GM12878 (cell line): ENCODE measurements at regions not wholly inside any gene's neighbourhood (a gene's known extent, or its start where the extent isn't known, plus 50 kb on each side); places are given as distances from the start of the nearest gene placed in this dataset.

Experiments
- ATAC-seq: fragments of 200-7000 bp; cut with Tn5 transposase; 3 replicates; pipeline ENCODE4 v1.9.1; 2020; ENCODE audit warnings: mild to moderate bottlenecking, moderate library complexity
- BruUV-seq: library from RNA; stranded (reverse); fragments of 400-500 nt; replicated peaks from 2 replicates; lab custom pipeline; 2021; lab: Mats Ljungman, UMichigan
- CTCF ChIA-PET: fragments of 300-600 bp; sonication (Branson Sonifier 250); formaldehyde crosslinking; extraction: SDS; loops from one replicate; lab custom pipeline; 2021; ENCODE audit warnings: inconsistent platforms; lab: Yijun Ruan, JAX
- POLR2A ChIA-PET: fragments of 350-600 bp; formaldehyde crosslinking; extraction: SDS; loops from one replicate; lab custom pipeline; 2021; ENCODE audit warnings: inconsistent platforms; lab: Charles Lee
- RAD21 ChIA-PET: fragments of 300-600 bp; sonication (Branson Sonifier 250); formaldehyde crosslinking; loops from one replicate; lab custom pipeline; 2023; ENCODE audit warnings: antibody characterized with exemption; ENCODE audit not compliant: unreplicated experiment; lab: Charles Lee
- SMC1A ChIA-PET: fragments of 300-600 bp; sonication (Branson Sonifier 250); formaldehyde crosslinking; loops from one replicate; lab custom pipeline; 2023; ENCODE audit not compliant: unreplicated experiment, uncharacterized antibody; lab: Charles Lee
- DNase-seq: peaks from one replicate; pipeline ENCODE4 v3.0.0-alpha.2; 2011; ENCODE audit warnings: low read depth, low spot score
- FAIRE-seq: peaks from 3 replicates; lab custom pipeline; 2011; peaks lifted over from hg19 to GRCh38; lab: Jason Lieb, UNC
- H2AFZ ChIP-seq: 2 replicates; pipeline ENCODE4 v1.6.0; 2011; ENCODE audit warnings: low read depth, low read length, control low read depth; ENCODE audit not compliant: control insufficient read depth
- H3K27ac ChIP-seq: 2 replicates; pipeline ENCODE4 v1.5.1; 2011; ENCODE audit warnings: control low read depth; ENCODE audit not compliant: control insufficient read depth, insufficient read depth
- H3K27me3 ChIP-seq, 2 experiments: replicated peaks in 1 of 2; 2 replicates each; pipeline versions ENCODE4 v1.6.0 to v1.6.1; 2011; ENCODE audit warnings: low read length in 1 of 2; ENCODE audit not compliant: control insufficient read depth in 2 of 2, insufficient read depth in 2 of 2
- H3K36me3 ChIP-seq, 2 experiments: 2 replicates each; pipeline ENCODE4 v1.5.1; 2011; ENCODE audit warnings: low read length in 1 of 2; ENCODE audit not compliant: control insufficient read depth in 2 of 2, insufficient read depth in 2 of 2
- H3K4me1 ChIP-seq: 2 replicates; pipeline ENCODE4 v1.6.1; 2011; ENCODE audit warnings: mild to moderate bottlenecking, low read length, moderate library complexity, mixed read lengths; ENCODE audit not compliant: control insufficient read depth, insufficient read depth
- H3K4me2 ChIP-seq: 2 replicates; pipeline ENCODE4 v1.6.0; 2011; ENCODE audit warnings: control low read depth; ENCODE audit not compliant: control insufficient read depth, insufficient read depth
- H3K4me3 ChIP-seq: fragments of 200-600 bp; sonication (generic); 2 replicates; pipeline ENCODE4 v1.5.1; 2016
- H3K79me2 ChIP-seq: 2 replicates; pipeline ENCODE4 v1.6.0; 2011; ENCODE audit warnings: low read length; ENCODE audit not compliant: control insufficient read depth, insufficient read depth
- H3K9ac ChIP-seq: 2 replicates; pipeline ENCODE4 v1.8.0; 2011; ENCODE audit warnings: low read length, control low read depth, mixed read lengths; ENCODE audit not compliant: control insufficient read depth, insufficient read depth
- H3K9me3 ChIP-seq: replicated peaks from 3 replicates; pipeline ENCODE4 v1.5.1; 2011; ENCODE audit warnings: mild to moderate bottlenecking, low read length; ENCODE audit not compliant: control insufficient read depth, insufficient read depth
- H4K20me1 ChIP-seq: 2 replicates; pipeline ENCODE4 v1.6.0; 2011; ENCODE audit not compliant: control insufficient read depth, insufficient read depth
- CREB1 ChIP-seq: IDR thresholded peaks from 2 replicates; pipeline ENCODE4 v1.6.1; 2012; ENCODE audit warnings: low read depth, mild to moderate bottlenecking, inconsistent platforms
- E2F8 ChIP-seq: fragments of 450-650 bp; IDR thresholded peaks from 2 replicates; pipeline ENCODE4 v1.6.1; 2018; ENCODE audit warnings: mild to moderate bottlenecking, low read depth, moderate library complexity; ENCODE audit not compliant: partially characterized antibody
- SMARCA5 ChIP-seq: fragments of 450-650 bp; IDR thresholded peaks from 2 replicates; pipeline ENCODE4 v1.6.1; 2017; ENCODE audit warnings: mild to moderate bottlenecking
- ZBTB11 ChIP-seq: fragments of 450-650 bp; formaldehyde crosslinking; IDR thresholded peaks from 2 replicates; pipeline ENCODE4 v1.5.0; 2022; ENCODE audit warnings: mild to moderate bottlenecking, missing genetic modification characterization
- WGBS: methylation state at CpG from one replicate; pipeline ENCODE4 v1.1.6; 2016; ENCODE audit warnings: low lambda C conversion rate; ENCODE audit not compliant: insufficient replicate concordance, insufficient coverage; ENCODE audit errors: missing lambda C conversion rate; 5-methylcytosine and 5-hydroxymethylcytosine counted together
- in situ Hi-C: fragments of 300-500 bp; cut with MboI; formaldehyde crosslinking; loops from 9 replicates; pipeline ENCODE4 v1.14.3; 2018; ENCODE audit warnings: mixed read lengths
- intact Hi-C: fragments of 100-400 bp; cut with micrococcal nuclease; formaldehyde crosslinking; loops from one replicate; pipeline ENCODE4 v1.14.2; 2022; ENCODE audit not compliant: unreplicated experiment

- TF ChIP-seq ZBTB11 (CRISPR knock-in tag) (no peak), SMARCA5 (no peak), E2F8 (no peak)
Measured at GRCh38 chr6:21297665-21298064, 295.9 kb upstream of the SOX4 start (continued).

GRCh38 chr6:21299216-21299615 lies 294.3 kb upstream of the SOX4 start:
- RAD21 ChIA-PET: no interaction called here
- no TSS peak for BruUV-seq
- in situ Hi-C loops: no loop called here

More at GRCh38 chr6:21299216-21299615, 294.3 kb upstream of the SOX4 start:
- ATAC-seq (no peak), DNase-seq (no peak), FAIRE-seq (no peak)
- H3K4me3 ChIP-seq: no peak overlapping the region
- intact Hi-C loops: no loop called here
- no peaks in the 10 kb centered on the region for H3K36me3 ChIP-seq
- H3K9me3 ChIP-seq: no peaks in the 10 kb centered on the region; the same call in 2 of the 3 replicates
- 63% methylated on average over 2 of the region's 2 CpGs for WGBS
- H2AFZ ChIP-seq: no peak overlapping the region
- no peak overlapping the region for H3K9ac ChIP-seq
- SMC1A ChIA-PET: interaction anchor here (0.8 kb wide), 1 partner anchor 17 kb away, joined by 3 read pairs; no protein-coding TSS in a partner anchor
- POLR2A ChIA-PET: no interaction called here
- H3K27ac ChIP-seq: no peak overlapping the region
- no peaks in the 10 kb centered on the region for H3K79me2 ChIP-seq
- H4K20me1 ChIP-seq: no peaks in the 10 kb centered on the region
- no peak for TF ChIP-seq CREB1
- no peaks in the 10 kb centered on the region for H3K4me1 ChIP-seq
- H3K4me2 ChIP-seq: no peak overlapping the region
- no peaks in the 10 kb centered on the region for H3K27me3 ChIP-seq
- CTCF ChIA-PET: no interaction called here
